Tibial artery (tissue), 4 donors: ENCODE measurements at regions not wholly inside any gene's neighbourhood (a gene's known extent, or its start where the extent isn't known, plus 50 kb on each side); places are given as distances from the start of the nearest gene placed in this dataset.
"Not testable (repeated sequence)": the region's sequence is repeated elsewhere in the genome, so short reads cannot be mapped to it uniquely, and the experiment has no call there.

Experiments
- DNase-seq, 2 donors: peaks; one replicate each; pipeline ENCODE4 v3.0.0-alpha.2; 2019
- H3K27ac ChIP-seq, 2 donors: fragments of 200-600 bp; sonication (generic) in 1 of 2; 1 replicate in 1 of 2; 2 replicates in 1 of 2; pipeline ENCODE4 v1.5.1; 2018 to 2019; ENCODE audit warnings: mild to moderate bottlenecking in 1 of 2
- H3K27me3 ChIP-seq, 2 donors: fragments of 200-600 bp; sonication (generic) in 1 of 2; one replicate each; pipeline versions ENCODE4 v1.5.1 to v1.6.0; 2016 to 2019
- H3K36me3 ChIP-seq, 3 donors: fragments of 200-600 bp; sonication (generic) in 2 of 3; one replicate each; pipeline ENCODE4 v1.5.1; 2016 to 2019; ENCODE audit warnings: mild to moderate bottlenecking in 2 of 3
- H3K4me1 ChIP-seq, 4 donors: fragments of 200-600 bp; sonication (generic) in 2 of 4; 1 replicate in 3 of 4; 2 replicates in 1 of 4; pipeline ENCODE4 v1.5.1; 2016 to 2019
- H3K4me3 ChIP-seq, 2 donors: fragments of 200-600 bp; sonication (generic) in 1 of 2; 1 replicate in 1 of 2; 2 replicates in 1 of 2; pipeline ENCODE4 v1.5.1; 2018 to 2019; ENCODE audit warnings: mild to moderate bottlenecking in 2 of 2
- H3K9me3 ChIP-seq, 3 donors: fragments of 200-600 bp; sonication (generic) in 1 of 3; one replicate each; pipeline ENCODE4 v1.5.1; 2016 to 2019
- CTCF ChIP-seq, 2 experiments: fragments of 200-600 bp in 1 of 2; fragments of 450-650 bp in 1 of 2; IDR thresholded peaks; one replicate each; pipeline ENCODE4 v1.5.1; 2017 to 2019; ENCODE audit warnings: antibody characterized with exemption in 2 of 2, mild to moderate bottlenecking in 1 of 2, moderate library complexity in 1 of 2
- intact Hi-C: fragments of 100-400 bp; cut with DNase I; formaldehyde crosslinking; loops from one replicate; pipeline ENCODE4 v1.15.0; 2023; ENCODE audit warnings: low total_unique reads

GRCh38 chr16:13478991-13479390 lies 441.0 kb upstream of the ERCC4 start:
- intact Hi-C loops: no loop called here
- Histone ChIP-seq H3K36me3 (no peaks in the 10 kb centered on the region), H3K4me1 (no peaks in the 10 kb centered on the region), H3K4me3 (no peak overlapping the region), H3K9me3 (no peaks in the 10 kb centered on the region), H3K27ac (no peak overlapping the region), H3K27me3 (peaks cover 0 to 4% of the 10 kb centered on the region in 2 donors)
- TF ChIP-seq CTCF (IDR thresholded peaks at IDR 0.05): no peak
- DNase-seq: no peak

- Histone ChIP-seq H3K27me3 (peaks cover 0 to 4% of the 10 kb centered on the region in 2 donors), H3K4me1 (no peaks in the 10 kb centered on the region), H3K27ac (no peak overlapping the region), H3K36me3 (no peaks in the 10 kb centered on the region), H3K4me3 (no peak overlapping the region), H3K9me3 (no peaks in the 10 kb centered on the region)
- intact Hi-C loops: no loop called here
- no peak for TF ChIP-seq CTCF (IDR thresholded peaks at IDR 0.05)
- no peak for DNase-seq
These were observed 440.4 kb upstream of the ERCC4 start for GRCh38 chr16:13479549-13479948.

GRCh38 chr16:13480801-13481200 lies 439.2 kb upstream of the ERCC4 start:
- H3K27me3 ChIP-seq: peaks cover 0 to 4% of the 10 kb centered on the region in 2 donors
- intact Hi-C loops: no loop called here
- H3K9me3 ChIP-seq: no peaks in the 10 kb centered on the region
- no peak overlapping the region for H3K4me3 ChIP-seq
- no peaks in the 10 kb centered on the region for H3K36me3 ChIP-seq
- H3K27ac ChIP-seq: no peak overlapping the region
- DNase-seq: no peak
- no peak for TF ChIP-seq CTCF (IDR thresholded peaks at IDR 0.05)
- H3K4me1 ChIP-seq: no peaks in the 10 kb centered on the region

- Histone ChIP-seq H3K27ac (no peak overlapping the region), H3K4me3 (no peak overlapping the region), H3K9me3 (no peaks in the 10 kb centered on the region), H3K27me3 (peaks cover 0 to 4% of the 10 kb centered on the region in 2 donors), H3K36me3 (no peaks in the 10 kb centered on the region), H3K4me1 (no peaks in the 10 kb centered on the region)
- no peak for TF ChIP-seq CTCF (IDR thresholded peaks at IDR 0.05)
- intact Hi-C loops: no loop called here
- no peak for DNase-seq
These were observed 436.8 kb upstream of the ERCC4 start for GRCh38 chr16:13483121-13483520.

- intact Hi-C loops, DNase-seq, H3K27me3 ChIP-seq, H3K27ac ChIP-seq, H3K36me3 ChIP-seq, H3K4me3 ChIP-seq, H3K9me3 ChIP-seq, H3K4me1 ChIP-seq: not testable (repeated sequence)
These were observed 430.5 kb upstream of the ERCC4 start for GRCh38 chr16:13489416-13489815.

GRCh38 chr16:13492046-13492445 lies 427.9 kb upstream of the ERCC4 start:
- Histone ChIP-seq H3K27me3 (no peaks in the 10 kb centered on the region), H3K9me3 (no peaks in the 10 kb centered on the region), H3K4me3 (no peak overlapping the region), H3K36me3 (no peaks in the 10 kb centered on the region), H3K27ac (no peak overlapping the region), H3K4me1 (no peaks in the 10 kb centered on the region)
- TF ChIP-seq CTCF (IDR thresholded peaks at IDR 0.05): no peak
- intact Hi-C loops: no loop called here
- DNase-seq: no peak
